Panc1 (cell line): ENCODE measurements at regions not wholly inside any gene's neighbourhood (a gene's known extent, or its start where the extent isn't known, plus 50 kb on each side); places are given as distances from the start of the nearest gene placed in this dataset.

ENCODE experiments used
- ATAC-seq: fragments of 200-7000 bp; cut with Tn5 transposase; 2 replicates; pipeline ENCODE4 v1.9.1; 2020; ENCODE audit warnings: mild to moderate bottlenecking, moderate library complexity
- BruUV-seq: library from RNA; stranded (reverse); fragments of 400-500 nt; replicated peaks from 2 replicates; lab custom pipeline; 2021; lab: Mats Ljungman, UMichigan
- CTCF ChIA-PET: fragments of 300-600 bp; sonication (Branson Sonifier 250); formaldehyde crosslinking; loops from one replicate; lab custom pipeline; 2022; ENCODE audit warnings: antibody characterized with exemption; lab: Charles Lee
- POLR2A ChIA-PET: fragments of 300-600 bp; sonication (Branson Sonifier 250); formaldehyde crosslinking; loops from one replicate; lab custom pipeline; 2022; ENCODE audit warnings: antibody characterized with exemption; lab: Charles Lee
- DNase-seq: peaks from one replicate; pipeline ENCODE4 v3.0.0-alpha.2; 2010; ENCODE audit warnings: low read depth, low spot score
- H3K27ac ChIP-seq: 2 replicates; pipeline ENCODE4 v1.5.1; 2011; ENCODE audit warnings: mild to moderate bottlenecking, low read length, inconsistent platforms
- H3K27me3 ChIP-seq: fragments of 200-500 bp; sonication (Bioruptor generic); 2 replicates; pipeline ENCODE4 v1.6.0; 2014; ENCODE audit warnings: low read length, inconsistent platforms; ENCODE audit not compliant: control insufficient read depth, insufficient read depth
- H3K36me3 ChIP-seq: fragments of 200-500 bp; sonication (Bioruptor generic); 2 replicates; pipeline ENCODE4 v1.5.1; 2014; ENCODE audit warnings: inconsistent platforms, mild to moderate bottlenecking, low read length, moderate library complexity; ENCODE audit not compliant: control insufficient read depth, insufficient read depth
- H3K4me1 ChIP-seq: 2 replicates; pipeline ENCODE4 v1.5.1; 2011; ENCODE audit warnings: inconsistent platforms, mild to moderate bottlenecking, low read length, moderate library complexity; ENCODE audit not compliant: control insufficient read depth, insufficient read depth
- H3K4me3 ChIP-seq, 2 experiments: 2 replicates each; pipeline ENCODE4 v1.5.1; 2011 to 2012; ENCODE audit warnings: low read depth in 2 of 2, low read length in 2 of 2, mild to moderate bottlenecking in 2 of 2, inconsistent platforms in 1 of 2, moderate library complexity in 1 of 2
- H3K9me3 ChIP-seq: fragments of 200-500 bp; sonication (Bioruptor generic); 2 replicates; pipeline ENCODE4 v1.5.1; 2014; ENCODE audit warnings: low read depth, mild to moderate bottlenecking, inconsistent platforms, low read length, moderate library complexity; ENCODE audit not compliant: control insufficient read depth, insufficient read depth
- POLR2AphosphoS5 ChIP-seq: IDR thresholded peaks from 2 replicates; pipeline ENCODE4 v1.6.1; 2012; ENCODE audit warnings: mild to moderate bottlenecking, low read depth, low read length, moderate library complexity
- SIN3A ChIP-seq: IDR thresholded peaks from 2 replicates; pipeline ENCODE4 v1.6.1; 2012; ENCODE audit warnings: low read depth, mild to moderate bottlenecking, low read length, moderate library complexity, borderline replicate concordance; ENCODE audit not compliant: insufficient read depth
- TCF7L2 ChIP-seq: IDR thresholded peaks from 2 replicates; pipeline ENCODE4 v1.6.1; 2011; ENCODE audit warnings: mild to moderate bottlenecking, low read depth, low read length, inconsistent platforms
- in situ Hi-C: cut with HindIII; loops from 2 replicates; pipeline ENCODE4 v1.10.0; 2016; ENCODE audit warnings: low sequenced_read_pairs, low pct_unique_long_range_greater_than_20kb
- intact Hi-C: fragments of 100-400 bp; cut with micrococcal nuclease; formaldehyde crosslinking; loops from one replicate; pipeline ENCODE4 v1.10.0; 2022; ENCODE audit not compliant: unreplicated experiment
- TF ChIP-seq, protein P1 (sequence below): fragments of 450-650 bp; IDR thresholded peaks from 2 replicates; pipeline ENCODE4 v1.5.1; 2017; ENCODE audit warnings: mild to moderate bottlenecking
- TF ChIP-seq, protein P2 (sequence below), 2 experiments: IDR thresholded peaks; 2 replicates each; pipeline ENCODE4 v1.6.1; 2011 to 2012; ENCODE audit warnings: low read depth in 2 of 2, control low read depth in 1 of 2, low read length in 1 of 2, mild to moderate bottlenecking in 1 of 2, moderate library complexity in 1 of 2; ENCODE audit not compliant: insufficient read depth in 1 of 2

DNA sequence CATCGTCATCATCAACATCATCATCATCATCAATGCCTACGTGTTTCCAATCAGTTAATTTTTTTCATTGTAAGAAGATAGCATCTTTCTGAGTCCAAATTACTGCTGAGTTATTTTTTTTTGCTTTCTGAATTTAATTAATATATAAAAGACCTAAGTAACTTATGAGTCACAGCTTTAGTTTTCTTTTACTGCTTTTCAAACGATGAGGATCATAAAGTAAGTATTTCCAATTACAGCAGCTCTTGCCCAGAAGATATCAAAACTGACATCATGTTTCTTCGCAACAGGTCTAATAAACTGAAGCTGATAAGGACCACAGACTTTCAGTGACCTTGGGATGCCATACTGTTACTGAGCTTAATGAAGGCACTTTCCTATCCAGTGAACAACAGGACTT, 442.2 kb downstream of the DSEL start:
- ATAC-seq (no peak), DNase-seq (no peak)
- Histone ChIP-seq H3K36me3 (no peaks in the 10 kb centered on the region), H3K27me3 (no peaks in the 10 kb centered on the region), H3K27ac (no peak overlapping the region), H3K4me1 (no peaks in the 10 kb centered on the region), H3K9me3 (no peaks in the 10 kb centered on the region), H3K4me3 (no peak overlapping the region)
- intact Hi-C loops, result no loop called here
- in situ Hi-C loops, result no loop called here
- CTCF ChIA-PET, result no interaction called here
- no TSS peak for BruUV-seq
- no peak for TF ChIP-seq SIN3A
- TF ChIP-seq, protein P1, sequence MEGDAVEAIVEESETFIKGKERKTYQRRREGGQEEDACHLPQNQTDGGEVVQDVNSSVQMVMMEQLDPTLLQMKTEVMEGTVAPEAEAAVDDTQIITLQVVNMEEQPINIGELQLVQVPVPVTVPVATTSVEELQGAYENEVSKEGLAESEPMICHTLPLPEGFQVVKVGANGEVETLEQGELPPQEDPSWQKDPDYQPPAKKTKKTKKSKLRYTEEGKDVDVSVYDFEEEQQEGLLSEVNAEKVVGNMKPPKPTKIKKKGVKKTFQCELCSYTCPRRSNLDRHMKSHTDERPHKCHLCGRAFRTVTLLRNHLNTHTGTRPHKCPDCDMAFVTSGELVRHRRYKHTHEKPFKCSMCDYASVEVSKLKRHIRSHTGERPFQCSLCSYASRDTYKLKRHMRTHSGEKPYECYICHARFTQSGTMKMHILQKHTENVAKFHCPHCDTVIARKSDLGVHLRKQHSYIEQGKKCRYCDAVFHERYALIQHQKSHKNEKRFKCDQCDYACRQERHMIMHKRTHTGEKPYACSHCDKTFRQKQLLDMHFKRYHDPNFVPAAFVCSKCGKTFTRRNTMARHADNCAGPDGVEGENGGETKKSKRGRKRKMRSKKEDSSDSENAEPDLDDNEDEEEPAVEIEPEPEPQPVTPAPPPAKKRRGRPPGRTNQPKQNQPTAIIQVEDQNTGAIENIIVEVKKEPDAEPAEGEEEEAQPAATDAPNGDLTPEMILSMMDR, result no peak
- TF ChIP-seq, protein P2, sequence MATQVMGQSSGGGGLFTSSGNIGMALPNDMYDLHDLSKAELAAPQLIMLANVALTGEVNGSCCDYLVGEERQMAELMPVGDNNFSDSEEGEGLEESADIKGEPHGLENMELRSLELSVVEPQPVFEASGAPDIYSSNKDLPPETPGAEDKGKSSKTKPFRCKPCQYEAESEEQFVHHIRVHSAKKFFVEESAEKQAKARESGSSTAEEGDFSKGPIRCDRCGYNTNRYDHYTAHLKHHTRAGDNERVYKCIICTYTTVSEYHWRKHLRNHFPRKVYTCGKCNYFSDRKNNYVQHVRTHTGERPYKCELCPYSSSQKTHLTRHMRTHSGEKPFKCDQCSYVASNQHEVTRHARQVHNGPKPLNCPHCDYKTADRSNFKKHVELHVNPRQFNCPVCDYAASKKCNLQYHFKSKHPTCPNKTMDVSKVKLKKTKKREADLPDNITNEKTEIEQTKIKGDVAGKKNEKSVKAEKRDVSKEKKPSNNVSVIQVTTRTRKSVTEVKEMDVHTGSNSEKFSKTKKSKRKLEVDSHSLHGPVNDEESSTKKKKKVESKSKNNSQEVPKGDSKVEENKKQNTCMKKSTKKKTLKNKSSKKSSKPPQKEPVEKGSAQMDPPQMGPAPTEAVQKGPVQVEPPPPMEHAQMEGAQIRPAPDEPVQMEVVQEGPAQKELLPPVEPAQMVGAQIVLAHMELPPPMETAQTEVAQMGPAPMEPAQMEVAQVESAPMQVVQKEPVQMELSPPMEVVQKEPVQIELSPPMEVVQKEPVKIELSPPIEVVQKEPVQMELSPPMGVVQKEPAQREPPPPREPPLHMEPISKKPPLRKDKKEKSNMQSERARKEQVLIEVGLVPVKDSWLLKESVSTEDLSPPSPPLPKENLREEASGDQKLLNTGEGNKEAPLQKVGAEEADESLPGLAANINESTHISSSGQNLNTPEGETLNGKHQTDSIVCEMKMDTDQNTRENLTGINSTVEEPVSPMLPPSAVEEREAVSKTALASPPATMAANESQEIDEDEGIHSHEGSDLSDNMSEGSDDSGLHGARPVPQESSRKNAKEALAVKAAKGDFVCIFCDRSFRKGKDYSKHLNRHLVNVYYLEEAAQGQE (IDR thresholded peaks at IDR 0.05; ENCODE audit: insufficient read depth in 1 of 2, low read depth in 2 of 2, low read length in 1 of 2), result no peak
- TF ChIP-seq POLR2AphosphoS5, result no peak
- TF ChIP-seq TCF7L2, result no peak
- POLR2A ChIA-PET, result no interaction called here

DNA sequence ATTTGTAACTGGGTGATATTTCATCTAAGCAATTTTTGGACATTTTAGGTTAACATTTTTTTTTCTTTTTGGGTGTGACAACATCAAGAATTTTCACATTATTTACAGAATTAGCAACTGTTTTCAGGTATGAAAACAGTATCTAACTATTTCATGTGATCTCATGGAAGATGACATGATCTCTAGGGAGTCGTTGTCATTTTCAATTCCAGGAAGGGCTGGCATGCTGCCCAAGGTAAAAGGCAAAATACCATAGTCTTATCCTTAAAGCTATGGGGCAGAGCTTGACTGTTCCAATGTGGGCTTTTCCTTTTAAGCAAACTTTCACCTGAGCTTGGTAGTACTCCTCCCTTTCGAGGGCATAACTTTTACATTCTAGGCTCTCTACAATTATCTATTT, 443.7 kb downstream of the DSEL start:
- H3K4me3 ChIP-seq, result no peak overlapping the region
- POLR2A ChIA-PET, result no interaction called here
- no peaks in the 10 kb centered on the region for H3K4me1 ChIP-seq
- no peaks in the 10 kb centered on the region for H3K36me3 ChIP-seq
- no peaks in the 10 kb centered on the region for H3K27me3 ChIP-seq
- no peak for TF ChIP-seq TCF7L2
- no peak for TF ChIP-seq SIN3A
- TF ChIP-seq POLR2AphosphoS5, result no peak
- TF ChIP-seq, protein P2 (IDR thresholded peaks at IDR 0.05; ENCODE audit: insufficient read depth in 1 of 2, low read depth in 2 of 2, low read length in 1 of 2), result no peak
- TF ChIP-seq, protein P1, result no peak
- ATAC-seq (no peak), DNase-seq (no peak)
- BruUV-seq, result no TSS peak
- no peaks in the 10 kb centered on the region for H3K9me3 ChIP-seq
- intact Hi-C loops, result no loop called here
- no peak overlapping the region for H3K27ac ChIP-seq
- CTCF ChIA-PET, result no interaction called here
- in situ Hi-C loops, result no loop called here
